Activated CD8-positive, alpha-beta T cell treated with anti-CD3 and anti-CD28 coated beads for 36 hours (primary cell): ENCODE measurements at regions not wholly inside any gene's neighbourhood (a gene's known extent, or its start where the extent isn't known, plus 50 kb on each side); places are given as distances from the start of the nearest gene placed in this dataset.

Source experiments
- ATAC-seq: fragments of 200-7000 bp; cut with Tn5 transposase; one replicate; pipeline ENCODE4 v1.10.0; 2021; ENCODE audit warnings: mild to moderate bottlenecking, moderate library complexity
- CTCF ChIA-PET: fragments of 350-600 bp; sonication (Branson Sonifier 250); formaldehyde crosslinking; loops from one replicate; lab custom pipeline; 2021; ENCODE audit warnings: antibody characterized with exemption; lab: Charles Lee
- POLR2A ChIA-PET: fragments of 350-600 bp; sonication (Branson Sonifier 250); formaldehyde crosslinking; loops from one replicate; lab custom pipeline; 2021; ENCODE audit warnings: antibody characterized with exemption; lab: Charles Lee
- DNase-seq: peaks from one replicate; pipeline ENCODE4 v3.0.0-alpha.2; 2020
- H3K27ac Mint-ChIP-seq: one replicate; pipeline ENCODE4 v1.8.0; 2021; ENCODE audit warnings: mild to moderate bottlenecking, mixed read lengths
- H3K27me3 Mint-ChIP-seq: one replicate; pipeline ENCODE4 v1.8.0; 2021; ENCODE audit warnings: mixed read lengths
- H3K36me3 Mint-ChIP-seq: one replicate; pipeline ENCODE4 v1.8.0; 2021; ENCODE audit warnings: low read depth, mixed read lengths
- H3K4me1 Mint-ChIP-seq: one replicate; pipeline ENCODE4 v1.8.0; 2021; ENCODE audit warnings: low read depth, mixed read lengths
- H3K4me3 Mint-ChIP-seq: one replicate; pipeline ENCODE4 v1.8.0; 2021; ENCODE audit warnings: mild to moderate bottlenecking, moderate library complexity, mixed read lengths
- H3K9me3 Mint-ChIP-seq: one replicate; pipeline ENCODE4 v1.8.0; 2021; ENCODE audit warnings: mixed read lengths
- CTCF ChIP-seq: fragments of 200-600 bp; IDR thresholded peaks from one replicate; pipeline ENCODE4 v1.8.0; 2022; ENCODE audit warnings: antibody characterized with exemption, mild to moderate bottlenecking
- intact Hi-C: fragments of 100-400 bp; cut with micrococcal nuclease; formaldehyde crosslinking; loops from one replicate; pipeline ENCODE4 v1.10.0; 2022

GRCh38 chr3:81255463-81255862 lies 506.0 kb downstream of the GBE1 start:
- Mint-ChIP-seq H3K27ac (no peak overlapping the region), H3K9me3 (no peaks in the 10 kb centered on the region), H3K27me3 (no peaks in the 10 kb centered on the region), H3K4me3 (no peak overlapping the region), H3K36me3 (no peaks in the 10 kb centered on the region), H3K4me1 (no peaks in the 10 kb centered on the region)
- ChIA-PET CTCF (no interaction called here), POLR2A (no interaction called here)
- intact Hi-C loops = no loop called here
- DNase-seq (no peak), ATAC-seq (no peak)
- no peak for TF ChIP-seq CTCF

GRCh38 chr3:81251096-81251495 lies 510.3 kb downstream of the GBE1 start:
- H3K9me3 Mint-ChIP-seq = no peaks in the 10 kb centered on the region
- no peak for TF ChIP-seq CTCF
- ATAC-seq (no peak), DNase-seq (no peak)
- no peak overlapping the region for H3K4me3 Mint-ChIP-seq
- POLR2A ChIA-PET = no interaction called here
- no peaks in the 10 kb centered on the region for H3K27me3 Mint-ChIP-seq
- no peak overlapping the region for H3K27ac Mint-ChIP-seq
- CTCF ChIA-PET = no interaction called here
- intact Hi-C loops = no loop called here
- no peaks in the 10 kb centered on the region for H3K4me1 Mint-ChIP-seq
- H3K36me3 Mint-ChIP-seq = no peaks in the 10 kb centered on the region

- H3K4me3 Mint-ChIP-seq = no peak overlapping the region
- H3K9me3 Mint-ChIP-seq = no peaks in the 10 kb centered on the region
- no peak for ATAC-seq
- intact Hi-C loops = no loop called here
- no peak overlapping the region for H3K27ac Mint-ChIP-seq
- POLR2A ChIA-PET = no interaction called here
- TF ChIP-seq CTCF = no peak
- DNase-seq = no peak
- H3K4me1 Mint-ChIP-seq = no peaks in the 10 kb centered on the region
- H3K36me3 Mint-ChIP-seq = no peaks in the 10 kb centered on the region
- H3K27me3 Mint-ChIP-seq = no peaks in the 10 kb centered on the region
- CTCF ChIA-PET = no interaction called here
These were observed 511.9 kb downstream of the GBE1 start for GRCh38 chr3:81249540-81250029.

- Mint-ChIP-seq H3K27ac (no peak overlapping the region), H3K27me3 (no peaks in the 10 kb centered on the region), H3K4me1 (no peaks in the 10 kb centered on the region), H3K9me3 (no peaks in the 10 kb centered on the region), H3K36me3 (no peaks in the 10 kb centered on the region), H3K4me3 (no peak overlapping the region)
- no peak for TF ChIP-seq CTCF
- no peak for ATAC-seq
- CTCF ChIA-PET = no interaction called here
- DNase-seq = no peak
- POLR2A ChIA-PET = no interaction called here
- intact Hi-C loops = no loop called here
These were observed 515.9 kb downstream of the GBE1 start for GRCh38 chr3:81245501-81245900.

GRCh38 chr3:81245043-81245442 lies 516.4 kb downstream of the GBE1 start:
- DNase-seq = no peak
- Mint-ChIP-seq H3K4me3 (no peak overlapping the region), H3K4me1 (no peaks in the 10 kb centered on the region), H3K27me3 (no peaks in the 10 kb centered on the region), H3K36me3 (no peaks in the 10 kb centered on the region), H3K9me3 (no peaks in the 10 kb centered on the region), H3K27ac (no peak overlapping the region)
- ChIA-PET CTCF (no interaction called here), POLR2A (no interaction called here)
- no peak for ATAC-seq
- no peak for TF ChIP-seq CTCF
- intact Hi-C loops = no loop called here
